HepG2 (cell line): ENCODE measurements at regions not wholly inside any gene's neighbourhood (a gene's known extent, or its start where the extent isn't known, plus 50 kb on each side); places are given as distances from the start of the nearest gene placed in this dataset.

ENCODE experiments used
- ATAC-seq: fragments of 200-7000 bp; cut with Tn5 transposase; 3 replicates; pipeline ENCODE4 v1.9.1; 2020; ENCODE audit warnings: mild to moderate bottlenecking, moderate library complexity
- BruUV-seq: library from RNA; stranded (reverse); fragments of 400-500 nt; replicated peaks from 2 replicates; lab custom pipeline; 2021; lab: Mats Ljungman, UMichigan
- CTCF ChIA-PET: fragments of 300-600 bp; formaldehyde crosslinking; extraction: SDS; loops from one replicate; lab custom pipeline; 2021; ENCODE audit warnings: low total read pairs, inconsistent platforms, low intra/inter-chr PET ratio; lab: Yijun Ruan, JAX
- POLR2A ChIA-PET: fragments of 350-600 bp; sonication (Branson Sonifier 250); formaldehyde crosslinking; loops from one replicate; lab custom pipeline; 2020; ENCODE audit warnings: antibody characterized with exemption, inconsistent platforms; lab: Yijun Ruan, JAX
- DNase-seq: peaks from one replicate; pipeline ENCODE4 v3.0.0-alpha.2; 2015; ENCODE audit warnings: low spot score
- FAIRE-seq: peaks from 3 replicates; lab custom pipeline; 2011; peaks lifted over from hg19 to GRCh38; lab: Jason Lieb, UNC
- H2AFZ ChIP-seq: one replicate; pipeline ENCODE4 v1.6.1; 2011; ENCODE audit warnings: low read length, inconsistent platforms
- H3K27ac ChIP-seq: fragments of 300-600 bp; 3 replicates; pipeline ENCODE4 v1.8.0; 2011; ENCODE audit warnings: mixed run types, mild to moderate bottlenecking, mixed read lengths, low read length, inconsistent platforms; ENCODE audit not compliant: insufficient read depth; ENCODE audit errors: extremely low read length
- H3K27me3 ChIP-seq, 2 experiments: fragments of 200-600 bp in 1 of 2; 2 replicates in 1 of 2; 3 replicates in 1 of 2; pipeline versions ENCODE4 v1.6.0 to v1.8.0; 2011; ENCODE audit warnings: low read length in 2 of 2, mild to moderate bottlenecking in 2 of 2, moderate library complexity in 2 of 2, inconsistent platforms in 1 of 2; ENCODE audit not compliant: insufficient read depth in 2 of 2, control insufficient read depth in 1 of 2
- H3K36me3 ChIP-seq, 2 experiments: fragments of 200-600 bp in 1 of 2; replicated peaks in 1 of 2; 2 replicates in 1 of 2; 3 replicates in 1 of 2; pipeline versions ENCODE4 v1.5.1 to v1.8.0; 2011; ENCODE audit warnings: low read length in 2 of 2, inconsistent platforms in 1 of 2; ENCODE audit not compliant: insufficient read depth in 2 of 2, control insufficient read depth in 1 of 2
- H3K4me1 ChIP-seq: 2 replicates; pipeline ENCODE4 v1.5.1; 2012; ENCODE audit warnings: low read length, inconsistent platforms; ENCODE audit not compliant: insufficient read depth
- H3K4me2 ChIP-seq: 2 replicates; pipeline ENCODE4 v1.6.0; 2011; ENCODE audit warnings: low read depth, low read length, inconsistent platforms
- H3K4me3 ChIP-seq, 3 experiments: fragments of 200-600 bp in 1 of 3; sonication (generic), shearing (Covaris generic) in 1 of 3; replicated peaks in 1 of 3; 2 replicates each; pipeline ENCODE4 v1.5.1; 2011 to 2016; ENCODE audit warnings: low read length in 3 of 3, inconsistent platforms in 2 of 3, low read depth in 2 of 3, mild to moderate bottlenecking in 2 of 3, control low read depth in 1 of 3, mixed read lengths in 1 of 3; ENCODE audit not compliant: insufficient read depth in 1 of 3
- H3K79me2 ChIP-seq: one replicate; pipeline ENCODE4 v1.6.1; 2011; ENCODE audit warnings: low read length, inconsistent platforms; ENCODE audit not compliant: insufficient read depth
- H3K9ac ChIP-seq: 2 replicates; pipeline ENCODE4 v1.6.0; 2011; ENCODE audit warnings: mild to moderate bottlenecking, low read depth, low read length, inconsistent platforms; ENCODE audit not compliant: insufficient read depth
- H3K9me3 ChIP-seq: 2 replicates; pipeline ENCODE4 v1.5.1; 2012; ENCODE audit warnings: mild to moderate bottlenecking, low read length
- H4K20me1 ChIP-seq: 2 replicates; pipeline ENCODE4 v1.6.0; 2011; ENCODE audit warnings: inconsistent platforms, mild to moderate bottlenecking, low read length, moderate library complexity; ENCODE audit not compliant: insufficient read depth
- HNRNPLL ChIP-seq: fragments of 200-400 bp; formaldehyde crosslinking; IDR thresholded peaks from 2 replicates; pipeline ENCODE4 v1.6.1; 2017; ENCODE audit warnings: mild to moderate bottlenecking, low read depth, low read length; ENCODE audit not compliant: poor library complexity, severe bottlenecking
- PRDM10 ChIP-seq: sonication (generic); formaldehyde crosslinking; IDR thresholded peaks from 2 replicates; pipeline ENCODE4 v1.4.0; 2020; ENCODE audit warnings: low read depth, missing genetic modification reagents
- SALL1 ChIP-seq: sonication (generic); formaldehyde crosslinking; IDR thresholded peaks from 2 replicates; pipeline ENCODE4 v1.8.0; 2022; ENCODE audit warnings: mild to moderate bottlenecking, missing genetic modification reagents
- ZHX2 ChIP-seq, 2 experiments: sonication (generic) in 1 of 2; formaldehyde crosslinking in 1 of 2; IDR thresholded peaks; 2 replicates each; pipeline versions ENCODE4 v1.6.1 to v1.9.0; 2014 to 2022; ENCODE audit warnings: antibody characterized with exemption in 1 of 2, borderline replicate concordance in 1 of 2, inconsistent platforms in 1 of 2, low read depth in 1 of 2, missing genetic modification reagents in 1 of 2
- ZNF251 ChIP-seq: sonication (generic); formaldehyde crosslinking; IDR thresholded peaks from 2 replicates; pipeline ENCODE4 v1.9.0; 2021; ENCODE audit warnings: mild to moderate bottlenecking, missing genetic modification reagents
- ZNF282 ChIP-seq: fragments of 450-650 bp; IDR thresholded peaks from 2 replicates; pipeline ENCODE4 v1.6.1; 2018; ENCODE audit not compliant: partially characterized antibody
- ZNF513 ChIP-seq: sonication (generic); formaldehyde crosslinking; conservative IDR thresholded peaks from 2 replicates; pipeline ENCODE4 v1.5.0; 2020; ENCODE audit warnings: missing genetic modification reagents
- WGBS: methylation state at CpG from one replicate; pipeline ENCODE4 v1.1.6; 2017; ENCODE audit warnings: low lambda C conversion rate; 5-methylcytosine and 5-hydroxymethylcytosine counted together
- in situ Hi-C: cut with HindIII; loops from 2 replicates; pipeline ENCODE4 v1.10.0; 2017; ENCODE audit warnings: low pct_unique_long_range_greater_than_20kb; ENCODE audit not compliant: extremely low pct_ligation_motif_present
- intact Hi-C: fragments of 100-400 bp; cut with micrococcal nuclease; formaldehyde crosslinking; loops from one replicate; pipeline ENCODE4 v1.10.0; 2022; ENCODE audit not compliant: unreplicated experiment

GRCh38 chr7:106792233-106792926, 72.7 kb upstream of the PIK3CG start:
- intact Hi-C loops = loop anchor here (2.0 to 10.0 kb wide), 2 partner anchors 354 to 932 kb away; no protein-coding TSS in a partner anchor
- no peaks in the 10 kb centered on the region; a peak in 1 of 5 replicates for H3K27me3 ChIP-seq
- H3K27ac ChIP-seq = no peak overlapping the region
- ATAC-seq = no peak
- no peaks in the 10 kb centered on the region for H3K9me3 ChIP-seq
- H3K4me1 ChIP-seq = no peaks in the 10 kb centered on the region
- TF ChIP-seq HNRNPLL = no peak
- TF ChIP-seq ZNF251 (CRISPR knock-in tag) = no peak
- TF ChIP-seq ZNF282 = no peak
- no peak for TF ChIP-seq PRDM10
- TF ChIP-seq ZHX2 (IDR thresholded peaks at IDR 0.05; ENCODE audit: low read depth) = no peak
- TF ChIP-seq ZHX2 (CRISPR knock-in tag; IDR thresholded peaks at IDR 0.05; ENCODE audit: borderline replicate concordance) = no peak
- TF ChIP-seq ZNF513 = no peak
- no peak for TF ChIP-seq SALL1
- no peak overlapping the region for H3K9ac ChIP-seq
- no peak overlapping the region for H2AFZ ChIP-seq
- in situ Hi-C loops = loop anchor here (5.0 kb wide), 1 partner anchor 355 kb away; no protein-coding TSS in a partner anchor
- H3K4me2 ChIP-seq = no peak overlapping the region
- ChIA-PET POLR2A (no interaction called here), CTCF (interaction anchor here (1.1 to 1.8 kb wide), 2 partner anchors 358 to 1082 kb away, joined by 3 to 15 read pairs; no protein-coding TSS in a partner anchor)
- 19% methylated on average over 8 of the region's 8 CpGs for WGBS
- DNase-seq = no peak
- no peaks in the 10 kb centered on the region for H3K79me2 ChIP-seq
- H3K4me3 ChIP-seq = no peak overlapping the region
- no TSS peak for BruUV-seq
- FAIRE-seq = no peak
- no peaks in the 10 kb centered on the region for H3K36me3 ChIP-seq
- H4K20me1 ChIP-seq = no peaks in the 10 kb centered on the region
